ENCODE measurements at regions not wholly inside any gene's neighbourhood (a gene's known extent, or its start where the extent isn't known, plus 50 kb on each side); places are given as distances from the start of the nearest gene placed in this dataset.
"Not testable (repeated sequence)": the region's sequence is repeated elsewhere in the genome, so short reads cannot be mapped to it uniquely, and the experiment has no call there.

- not testable (repeated sequence) for TF ChIP-seq POLR2AphosphoS5, POLR2A (IDR thresholded peaks at IDR 0.05)
Measured at GRCh38 chr16:29288711-29289474, 117.6 kb downstream of the NPIPB11 start.
